NCI-H2107 treated with DMSO at 0.1 percent for 48 hours (cell line): ENCODE measurements at regions not wholly inside any gene's neighbourhood (a gene's known extent, or its start where the extent isn't known, plus 50 kb on each side); places are given as distances from the start of the nearest gene placed in this dataset.

Experiments
- DNase-seq: peaks from one replicate; lab custom pipeline; 2025; ENCODE audit not compliant: unreplicated experiment; lab: John Stamatoyannopoulos, UW

- DNase-seq = peak; percentile 13
Measured at GRCh38 chr18:39966275-39966674, 1988.8 kb upstream of the PIK3C3 start.

DNA sequence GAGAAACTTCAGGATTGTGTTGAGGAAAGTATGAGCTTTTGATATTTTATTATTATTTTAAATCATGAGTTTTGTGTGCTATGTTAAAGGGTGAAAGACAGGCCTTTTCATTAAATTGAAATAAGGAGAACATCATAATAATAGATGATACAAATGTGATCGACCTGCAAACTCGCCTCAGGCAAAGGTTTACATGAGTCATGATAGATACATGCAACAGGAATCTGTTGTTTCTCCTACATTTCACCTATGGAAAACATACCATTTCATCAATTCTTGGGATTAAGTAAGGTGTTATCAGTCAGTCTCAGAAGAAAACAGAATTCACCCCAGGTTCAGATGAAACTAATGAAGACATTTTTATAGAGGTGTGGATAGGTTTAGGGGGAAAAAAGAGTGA, 1992.5 kb upstream of the PIK3C3 start:
- no peak for DNase-seq

DNA sequence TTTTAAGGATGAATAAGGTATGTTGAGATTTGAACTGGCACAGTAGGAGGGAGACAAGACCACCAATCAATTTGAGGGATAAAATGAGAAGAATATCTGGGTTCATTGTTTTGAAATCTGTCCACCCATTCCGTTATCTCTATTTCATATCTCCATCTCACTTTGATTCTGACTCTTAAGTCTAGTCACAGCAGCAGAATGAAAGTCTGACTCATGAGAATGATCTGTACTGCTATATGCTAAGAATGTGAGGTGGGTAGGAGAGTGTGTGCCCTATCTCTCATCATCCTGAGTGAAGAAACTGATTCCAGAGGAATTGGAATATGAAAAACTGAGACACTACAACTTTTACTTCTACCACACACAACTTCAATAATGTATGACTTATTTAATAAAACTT, 1994.5 kb upstream of the PIK3C3 start:
- DNase-seq = no peak

DNA sequence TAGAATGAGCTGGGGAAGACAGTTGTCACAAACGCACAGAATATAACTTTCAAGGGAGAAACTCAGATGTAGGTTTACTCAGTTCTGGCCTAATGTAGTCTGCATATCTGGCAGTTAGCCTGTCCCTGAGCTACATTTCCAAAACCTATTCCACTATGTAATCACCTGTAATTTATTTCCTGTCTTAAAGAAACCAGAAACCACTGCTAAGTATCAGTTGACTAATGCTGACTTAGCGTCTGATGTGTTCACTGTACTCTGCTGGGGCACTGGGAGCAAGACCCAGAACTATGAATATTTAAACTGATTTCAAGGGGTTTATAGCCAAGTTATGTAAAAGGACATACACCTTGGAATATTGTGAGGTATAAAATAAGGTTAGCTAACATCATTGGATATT, 1995.2 kb upstream of the PIK3C3 start:
- DNase-seq = peak; percentile 21

- DNase-seq = no peak
Measured at GRCh38 chr18:39958876-39959275, 1996.2 kb upstream of the PIK3C3 start.

DNA sequence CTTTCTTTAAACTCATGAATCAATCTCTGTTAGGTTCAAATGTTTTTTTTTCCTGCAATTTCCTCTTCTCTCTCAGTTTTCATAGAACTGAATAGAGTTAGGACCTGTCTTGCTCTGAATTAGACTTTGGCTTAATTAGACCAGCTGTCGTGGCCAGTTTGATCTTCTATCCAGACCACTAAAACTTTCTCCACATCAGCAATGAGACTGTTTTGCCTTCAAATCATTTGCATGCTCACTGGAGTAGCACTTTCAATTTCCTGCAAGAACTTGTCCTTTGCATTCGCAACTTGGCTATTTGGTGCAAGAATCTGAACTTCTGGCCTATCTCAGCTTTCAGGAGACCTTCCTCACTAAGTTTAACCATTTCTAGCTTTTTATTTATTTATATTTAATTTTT, 2002.2 kb upstream of the PIK3C3 start:
- DNase-seq = no peak

DNA sequence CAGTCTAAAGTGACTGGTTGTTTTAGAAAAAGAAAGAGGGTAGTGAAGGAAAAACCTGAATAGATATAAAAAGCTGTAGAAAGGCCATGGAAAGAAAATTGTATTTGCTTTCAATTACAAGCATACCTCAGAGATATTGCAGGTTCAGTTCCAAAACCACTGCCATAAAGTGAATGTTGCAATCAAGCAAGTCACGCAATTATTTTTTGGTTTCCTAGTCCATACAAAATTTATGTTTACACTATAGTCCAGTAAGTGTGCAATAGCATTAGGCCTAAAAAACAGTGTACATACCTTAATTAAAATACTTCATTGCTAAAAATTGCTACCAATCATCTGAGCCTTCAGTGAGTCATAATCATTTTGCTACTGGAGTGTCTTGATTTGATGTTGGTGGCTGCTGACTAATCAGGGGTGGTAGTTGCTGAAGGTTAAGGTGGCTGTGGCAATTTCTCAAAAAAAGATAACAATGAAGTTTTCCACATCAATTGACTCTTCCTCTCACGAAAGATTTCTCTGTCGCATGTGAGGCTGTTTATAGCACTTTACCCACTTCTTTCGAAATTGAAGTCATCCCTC, 2003.8 kb upstream of the PIK3C3 start:
- DNase-seq = no peak

GRCh38 chr18:39946623-39947061, 2008.4 kb upstream of the PIK3C3 start:
- no peak for DNase-seq

GRCh38 chr18:39945076-39945475, 2010.0 kb upstream of the PIK3C3 start:
- peak; percentile 12 for DNase-seq

- DNase-seq = no peak
Measured at GRCh38 chr18:39942702-39943101, 2012.3 kb upstream of the PIK3C3 start.

DNA sequence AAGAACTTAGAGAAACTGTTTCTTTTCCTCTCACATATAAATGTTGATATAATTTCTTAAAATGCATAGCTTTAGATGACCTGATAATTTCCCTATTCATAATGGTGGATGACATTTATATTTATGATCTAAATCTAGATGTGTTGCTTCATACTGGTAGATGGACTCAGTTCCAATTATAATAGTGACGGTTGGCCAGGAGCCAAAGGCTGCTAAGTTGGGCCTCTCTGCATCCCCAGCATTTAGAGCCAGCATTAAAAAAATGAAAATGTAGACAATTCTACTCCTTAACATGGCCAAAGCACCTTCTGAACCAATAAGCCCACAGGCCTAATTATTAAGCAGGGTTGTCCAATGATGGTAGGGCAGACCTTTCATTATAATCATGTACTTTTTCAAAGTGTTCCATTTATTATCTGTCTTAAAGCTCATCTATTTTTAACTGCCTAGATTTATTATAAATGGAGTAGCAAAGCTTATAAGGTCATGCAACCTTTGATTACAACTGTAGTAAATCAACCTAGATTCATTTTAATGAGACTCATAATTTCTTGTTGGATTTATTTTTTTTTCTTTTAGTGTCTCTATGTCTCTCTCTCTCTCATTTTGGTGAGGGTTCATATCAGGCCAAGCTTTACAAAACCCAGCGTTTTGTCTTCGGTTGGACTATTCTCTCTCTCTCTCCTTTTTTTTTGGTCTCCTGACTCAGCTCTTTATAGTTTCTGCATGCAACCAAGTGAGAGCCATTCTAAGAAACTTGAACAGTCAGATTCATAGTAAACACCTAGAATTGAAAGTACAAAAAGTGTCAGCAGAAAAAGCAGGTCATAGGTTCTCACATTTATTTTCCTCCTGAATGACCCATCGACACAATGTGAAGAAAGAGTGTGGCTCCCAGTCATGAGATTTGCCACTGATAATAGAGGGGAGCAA, 2016.1 kb upstream of the PIK3C3 start:
- no peak for DNase-seq

- no peak for DNase-seq
Measured at GRCh38 chr18:39935598-39935997, 2019.4 kb upstream of the PIK3C3 start.

- DNase-seq = no peak
Measured at GRCh38 chr18:39918847-39919246, 2036.2 kb upstream of the PIK3C3 start.

GRCh38 chr18:39913672-39914366, 2041.2 kb upstream of the PIK3C3 start:
- no peak for DNase-seq

DNA sequence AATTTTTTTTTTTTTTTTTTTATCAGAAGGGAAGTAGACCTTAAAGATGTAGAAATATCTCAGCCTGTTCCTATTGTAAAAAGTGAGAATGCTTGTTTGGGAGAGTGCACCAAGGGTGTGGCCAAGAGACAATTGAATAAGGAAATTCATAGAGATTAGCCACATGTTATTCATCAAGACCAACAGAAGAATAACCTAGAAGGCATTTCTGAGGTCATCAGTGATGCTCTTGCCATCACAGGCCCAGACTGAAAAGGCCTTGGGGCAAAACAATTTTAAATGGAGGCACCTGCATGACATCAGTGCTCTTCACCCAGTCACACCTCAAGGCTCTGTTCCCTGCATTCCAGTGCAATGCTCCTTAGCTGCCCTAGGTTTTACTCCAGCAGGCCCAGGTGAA, 2043.3 kb upstream of the PIK3C3 start:
- no peak for DNase-seq

DNA sequence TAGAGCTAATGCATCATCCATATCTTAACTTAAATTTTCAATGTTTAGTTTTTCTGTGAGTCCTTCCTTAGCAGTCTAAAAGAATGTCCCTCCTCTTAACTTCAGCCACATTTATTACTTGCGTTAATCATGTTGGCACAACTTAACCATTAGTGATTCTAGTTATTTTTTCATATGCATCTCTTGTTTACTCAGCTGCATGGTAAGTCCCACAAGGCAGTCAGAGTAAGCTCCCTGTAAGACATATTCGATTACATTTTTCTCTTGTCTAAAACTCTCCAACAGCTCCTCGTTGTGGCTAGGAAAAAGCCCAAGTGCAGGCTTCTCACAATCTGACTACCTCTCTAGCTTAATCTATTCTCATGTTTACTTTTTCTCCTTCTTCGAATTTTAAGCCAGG, 2045.3 kb upstream of the PIK3C3 start:
- DNase-seq = no peak

GRCh38 chr18:39886136-39886535, 2068.9 kb upstream of the PIK3C3 start:
- no peak for DNase-seq

GRCh38 chr18:39872651-39873050, 2082.4 kb upstream of the PIK3C3 start:
- peak; percentile 19 for DNase-seq

- DNase-seq = no peak
Measured at GRCh38 chr18:39871961-39872360, 2083.1 kb upstream of the PIK3C3 start.

DNA sequence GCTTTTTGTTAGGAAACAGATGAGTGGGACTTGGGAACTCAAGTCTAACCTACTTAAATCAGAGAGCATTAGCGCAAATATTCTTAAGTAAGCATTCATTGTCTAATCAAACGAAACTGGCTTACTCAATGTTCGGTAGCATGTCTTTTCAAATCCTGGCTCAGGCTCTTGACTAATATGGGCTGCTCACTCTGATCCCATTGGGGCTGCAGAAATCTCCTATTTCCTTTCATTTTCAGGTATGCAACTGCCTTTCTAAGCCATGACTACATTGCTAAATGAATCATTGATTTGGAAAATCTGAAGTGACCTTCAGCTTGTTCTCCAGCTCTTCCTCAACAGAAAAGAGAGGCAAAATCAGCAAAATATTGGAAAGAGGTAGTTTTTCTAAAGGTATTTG, 2084.4 kb upstream of the PIK3C3 start:
- no peak for DNase-seq

GRCh38 chr18:39863916-39864315, 2091.1 kb upstream of the PIK3C3 start:
- DNase-seq = no peak

DNA sequence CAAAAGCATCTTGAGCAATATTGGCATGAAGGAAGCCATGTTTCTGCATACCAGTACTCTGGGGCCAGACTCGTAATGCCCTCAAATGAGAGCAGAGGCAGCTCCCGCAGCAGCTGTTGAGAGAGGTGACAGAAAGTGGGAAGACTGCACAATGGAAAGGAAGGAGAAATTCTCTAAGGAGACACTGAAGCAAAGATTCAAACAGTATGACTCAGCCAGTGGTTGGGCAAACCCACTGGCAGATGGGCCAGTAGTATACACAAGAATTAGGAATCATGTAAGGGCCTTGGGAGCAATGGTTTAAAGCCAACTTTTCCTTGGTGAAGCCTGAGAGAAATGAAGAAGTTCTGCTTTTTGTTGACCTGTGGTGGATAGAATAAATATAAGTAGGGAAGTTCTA, 2092.7 kb upstream of the PIK3C3 start:
- no peak for DNase-seq
